ENCODE measurements at regions not wholly inside any gene's neighbourhood (a gene's known extent, or its start where the extent isn't known, plus 50 kb on each side); places are given as distances from the start of the nearest gene placed in this dataset.

DNA sequence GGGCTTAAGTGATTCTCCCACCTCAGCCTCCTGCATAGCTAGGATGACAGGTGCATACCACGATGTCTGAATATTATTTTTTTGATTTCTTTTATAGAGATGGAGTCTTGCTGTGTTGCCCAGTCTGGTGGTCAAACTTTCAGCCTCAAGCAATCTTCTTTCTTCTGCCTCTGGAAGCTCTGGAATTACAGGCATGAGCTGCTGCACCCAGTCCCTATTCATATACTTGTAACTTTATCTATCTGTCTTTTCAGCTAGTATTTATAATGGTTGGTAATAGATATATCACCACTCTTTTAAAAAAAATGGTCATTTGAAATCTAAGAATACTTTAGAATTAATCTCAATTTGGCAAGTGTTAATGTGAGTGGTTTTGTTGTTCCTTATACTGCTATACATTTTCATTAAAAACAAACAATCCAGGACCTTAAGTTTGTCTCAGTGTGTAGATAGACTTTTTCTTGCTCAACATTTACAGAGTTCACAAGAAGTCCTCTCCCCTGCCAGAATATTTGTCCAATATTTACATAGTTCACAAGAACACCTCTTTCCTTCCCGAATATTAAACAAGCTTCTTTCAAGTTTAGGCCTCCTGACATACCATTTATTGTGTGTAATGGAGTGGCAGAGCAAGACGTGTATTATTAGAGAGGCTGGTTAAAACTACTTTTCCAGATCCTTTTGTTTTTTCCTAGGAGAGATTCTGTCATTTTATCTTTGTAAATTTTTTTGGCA lies 1197.4 kb upstream of the ADGRL3 start:
- no peak overlapping the region for H3K4me3 ChIP-seq (ENCODE audit: low read depth, low read length)
- TF ChIP-seq, protein P1, sequence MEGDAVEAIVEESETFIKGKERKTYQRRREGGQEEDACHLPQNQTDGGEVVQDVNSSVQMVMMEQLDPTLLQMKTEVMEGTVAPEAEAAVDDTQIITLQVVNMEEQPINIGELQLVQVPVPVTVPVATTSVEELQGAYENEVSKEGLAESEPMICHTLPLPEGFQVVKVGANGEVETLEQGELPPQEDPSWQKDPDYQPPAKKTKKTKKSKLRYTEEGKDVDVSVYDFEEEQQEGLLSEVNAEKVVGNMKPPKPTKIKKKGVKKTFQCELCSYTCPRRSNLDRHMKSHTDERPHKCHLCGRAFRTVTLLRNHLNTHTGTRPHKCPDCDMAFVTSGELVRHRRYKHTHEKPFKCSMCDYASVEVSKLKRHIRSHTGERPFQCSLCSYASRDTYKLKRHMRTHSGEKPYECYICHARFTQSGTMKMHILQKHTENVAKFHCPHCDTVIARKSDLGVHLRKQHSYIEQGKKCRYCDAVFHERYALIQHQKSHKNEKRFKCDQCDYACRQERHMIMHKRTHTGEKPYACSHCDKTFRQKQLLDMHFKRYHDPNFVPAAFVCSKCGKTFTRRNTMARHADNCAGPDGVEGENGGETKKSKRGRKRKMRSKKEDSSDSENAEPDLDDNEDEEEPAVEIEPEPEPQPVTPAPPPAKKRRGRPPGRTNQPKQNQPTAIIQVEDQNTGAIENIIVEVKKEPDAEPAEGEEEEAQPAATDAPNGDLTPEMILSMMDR (IDR thresholded peaks at IDR 0.05; ENCODE audit: borderline replicate concordance, insufficient read depth, low read depth, low read length), result no peak

DNA sequence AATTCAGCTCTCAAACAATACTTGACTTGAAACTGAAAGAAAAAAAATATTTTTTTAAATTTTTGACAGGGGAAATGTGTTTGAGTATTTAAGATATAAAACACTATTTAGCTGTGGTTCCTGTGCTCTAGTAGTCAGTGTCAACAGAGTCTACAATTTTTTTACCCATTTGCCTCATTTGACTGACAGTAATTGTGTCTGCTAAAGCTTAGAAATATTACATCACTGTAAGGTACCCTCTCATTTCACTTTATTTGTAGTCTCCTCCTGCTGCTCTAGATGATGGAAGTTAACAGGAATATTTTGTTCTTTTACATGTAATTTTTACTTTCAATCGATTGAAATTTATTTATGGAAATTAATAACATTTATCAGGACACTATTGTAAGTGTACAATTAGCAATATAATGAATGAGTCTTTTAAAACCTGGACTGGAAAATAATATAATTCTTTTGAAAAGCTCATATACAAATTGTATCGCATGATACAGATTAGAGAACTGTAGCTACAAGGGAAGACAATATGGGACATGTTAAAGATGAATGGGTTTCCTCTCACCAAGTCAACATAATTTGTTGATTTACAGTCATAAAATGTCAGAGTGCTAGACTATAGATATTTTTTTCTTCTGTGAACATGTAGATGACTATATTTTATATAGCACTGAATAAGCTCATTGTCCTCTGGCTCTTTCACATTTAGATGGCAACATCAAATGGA lies 1186.5 kb upstream of the ADGRL3 start:
- TF ChIP-seq, protein P1 (IDR thresholded peaks at IDR 0.05; ENCODE audit: borderline replicate concordance, insufficient read depth, low read depth, low read length), result no peak
- no peak overlapping the region for H3K4me3 ChIP-seq (ENCODE audit: low read depth, low read length)

DNA sequence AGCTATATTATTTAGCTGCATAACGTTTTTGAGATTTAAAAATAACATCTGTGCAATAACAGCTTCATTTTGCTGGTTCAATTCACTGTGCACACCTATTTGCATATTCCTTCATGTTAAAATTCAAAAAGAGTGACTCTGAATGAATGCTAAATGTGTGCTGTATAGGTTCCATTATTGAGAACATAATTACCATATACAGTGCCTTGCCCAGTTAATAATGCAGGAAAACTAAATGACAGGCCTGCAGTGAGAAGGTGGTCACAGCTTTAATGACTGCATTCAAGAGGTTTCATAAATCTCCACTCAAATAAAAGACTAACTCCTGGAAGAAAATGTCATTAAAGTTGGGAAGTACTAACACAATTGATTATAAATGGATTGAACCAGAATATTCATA lies 1183.2 kb upstream of the ADGRL3 start:
- no peak overlapping the region for H3K4me3 ChIP-seq (ENCODE audit: low read depth, low read length)
- TF ChIP-seq, protein P1 (IDR thresholded peaks at IDR 0.05; ENCODE audit: borderline replicate concordance, insufficient read depth, low read depth, low read length), result no peak

DNA sequence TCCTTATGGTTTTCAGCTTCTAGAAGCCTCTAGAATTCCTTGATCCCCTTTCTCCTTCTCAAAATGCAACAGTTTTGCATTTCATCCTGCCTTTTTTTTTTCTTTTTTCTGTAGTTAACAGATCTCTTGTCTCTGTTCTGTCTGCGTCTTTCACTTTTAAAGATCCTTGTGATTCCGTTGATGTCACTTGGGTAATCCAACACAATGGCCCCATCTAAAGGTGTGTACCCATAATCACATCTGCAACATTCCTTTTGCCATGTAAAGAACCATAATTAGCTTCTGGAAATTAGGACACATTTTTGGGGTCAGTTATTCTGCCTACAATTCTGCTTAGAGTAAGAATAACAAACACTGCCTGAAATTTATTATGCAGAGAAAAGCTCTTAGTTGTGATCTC lies 1180.9 kb upstream of the ADGRL3 start:
- H3K4me3 ChIP-seq (ENCODE audit: low read depth, low read length), result no peak overlapping the region

DNA sequence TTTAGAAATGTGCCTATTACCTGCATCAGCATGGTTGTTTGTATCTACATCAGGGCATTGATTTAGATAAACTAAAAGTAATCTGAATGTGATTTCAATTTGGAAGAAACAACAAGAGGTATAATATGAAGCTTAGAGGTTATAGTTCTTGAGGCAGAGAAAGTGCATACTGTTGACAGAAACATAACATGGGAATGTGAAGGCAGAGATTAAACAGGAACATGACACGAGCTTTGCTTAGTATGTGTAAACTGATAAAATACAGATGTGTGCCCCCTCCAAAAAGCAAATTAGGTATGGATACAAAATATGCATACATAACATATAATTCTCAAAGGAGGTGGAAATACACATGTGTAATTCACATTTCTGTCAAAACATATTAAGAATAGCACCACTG lies 1180.2 kb upstream of the ADGRL3 start:
- H3K4me3 ChIP-seq (ENCODE audit: low read depth, low read length), result no peak overlapping the region
- TF ChIP-seq, protein P1 (IDR thresholded peaks at IDR 0.05; ENCODE audit: borderline replicate concordance, insufficient read depth, low read depth, low read length), result no peak

More for the DNA sequence above, 1180.9 kb upstream of the ADGRL3 start:
- TF ChIP-seq, protein P1 (IDR thresholded peaks at IDR 0.05; ENCODE audit: borderline replicate concordance, insufficient read depth, low read depth, low read length), result no peak

DNA sequence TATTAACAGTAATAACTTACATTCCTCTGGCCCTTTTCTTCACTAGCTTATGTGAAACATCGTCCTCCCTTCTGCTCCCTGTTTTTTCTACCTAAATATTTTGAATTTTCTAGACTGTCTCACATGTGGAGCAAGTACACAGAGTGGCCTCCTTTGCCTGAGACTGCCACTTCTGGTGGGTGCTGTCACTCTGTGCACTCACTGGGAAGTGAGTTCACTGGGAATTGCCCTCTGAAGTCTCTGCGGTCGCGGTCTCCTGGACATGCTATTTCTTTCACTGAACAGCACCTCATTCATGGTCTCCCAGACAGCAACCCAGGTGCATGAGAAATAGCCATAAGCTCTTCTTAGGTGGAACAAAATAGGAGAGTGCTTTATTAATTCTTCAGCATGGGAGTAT lies 1179.7 kb upstream of the ADGRL3 start:
- TF ChIP-seq, protein P1 (IDR thresholded peaks at IDR 0.05; ENCODE audit: borderline replicate concordance, insufficient read depth, low read depth, low read length), result no peak
- no peak overlapping the region for H3K4me3 ChIP-seq (ENCODE audit: low read depth, low read length)

DNA sequence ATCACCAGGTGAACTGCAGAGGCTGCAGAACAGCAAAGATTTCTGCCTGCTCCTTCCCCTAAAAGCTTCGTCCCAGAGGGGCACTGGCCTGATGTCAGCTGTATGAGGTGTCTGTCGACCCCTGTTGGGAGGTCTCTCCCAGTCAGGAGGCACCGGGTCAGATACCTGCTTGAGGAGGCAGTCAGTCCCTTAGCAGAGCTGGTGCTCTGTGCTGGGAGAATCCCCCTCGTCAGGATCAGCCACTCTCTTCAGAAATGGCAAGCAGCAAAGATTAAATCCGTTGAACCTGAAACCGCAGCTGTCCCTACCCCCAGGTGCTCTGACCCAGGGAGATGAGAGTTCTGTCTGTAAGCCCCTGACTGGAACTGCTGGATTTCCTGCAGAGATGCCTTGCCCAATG lies 1166.3 kb upstream of the ADGRL3 start:
- H3K4me3 ChIP-seq (ENCODE audit: low read depth, low read length), result no peak overlapping the region
- TF ChIP-seq, protein P1 (IDR thresholded peaks at IDR 0.05; ENCODE audit: borderline replicate concordance, insufficient read depth, low read depth, low read length), result no peak
